Choroid plexus epithelial cell (primary cell): ENCODE measurements at regions not wholly inside any gene's neighbourhood (a gene's known extent, or its start where the extent isn't known, plus 50 kb on each side); places are given as distances from the start of the nearest gene placed in this dataset.

Source experiments
- DNase-seq: peaks from one replicate; pipeline ENCODE4 v3.0.0-alpha.2; 2010; ENCODE audit warnings: low read depth
- H3K4me3 ChIP-seq: 2 replicates; pipeline ENCODE4 v1.5.1; 2011; ENCODE audit warnings: low read depth, mild to moderate bottlenecking, control low read depth, low read length, moderate library complexity
- TF ChIP-seq, protein P1 (sequence below): conservative IDR thresholded peaks from 2 replicates; pipeline ENCODE4 v1.5.1; 2011; ENCODE audit warnings: low read depth, mild to moderate bottlenecking, control low read depth, inconsistent platforms, low read length, moderate library complexity

DNA sequence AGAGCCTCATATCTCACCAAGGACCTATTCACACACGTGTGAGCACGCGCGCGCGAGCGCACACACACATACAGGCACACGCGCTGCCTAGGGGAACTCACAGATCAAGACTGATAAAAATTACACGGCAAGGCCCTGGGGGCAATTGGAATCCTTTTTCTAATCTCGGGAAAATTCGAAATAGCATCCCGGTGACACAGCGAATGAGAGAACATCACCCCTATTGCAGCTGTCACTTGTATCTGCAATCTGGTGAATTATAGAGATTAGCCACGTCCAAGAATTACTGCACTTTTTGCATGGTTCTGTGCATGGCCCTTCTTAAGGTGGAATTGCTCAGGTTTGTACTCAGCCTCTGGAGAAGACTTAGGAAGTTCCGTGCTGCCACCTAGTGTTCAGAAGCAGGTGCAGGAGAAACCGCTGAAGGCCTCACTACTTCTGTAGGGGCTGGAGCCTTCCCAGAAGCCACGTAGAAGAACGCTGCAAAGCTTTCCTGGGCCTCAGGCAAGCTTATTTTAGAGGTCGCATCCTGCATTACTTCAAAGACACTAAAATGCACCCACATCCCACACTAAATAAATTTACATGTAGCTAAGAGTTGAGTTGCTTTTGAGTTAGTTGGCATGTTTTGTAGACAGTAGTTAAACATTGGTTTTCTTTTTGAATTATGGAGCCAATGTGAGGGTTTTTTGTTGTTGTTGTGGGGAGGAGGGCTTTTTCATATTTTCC is 229.2 kb upstream of the CAMK1G start:
- DNase-seq, result peak; percentile 96
- TF ChIP-seq, protein P1, sequence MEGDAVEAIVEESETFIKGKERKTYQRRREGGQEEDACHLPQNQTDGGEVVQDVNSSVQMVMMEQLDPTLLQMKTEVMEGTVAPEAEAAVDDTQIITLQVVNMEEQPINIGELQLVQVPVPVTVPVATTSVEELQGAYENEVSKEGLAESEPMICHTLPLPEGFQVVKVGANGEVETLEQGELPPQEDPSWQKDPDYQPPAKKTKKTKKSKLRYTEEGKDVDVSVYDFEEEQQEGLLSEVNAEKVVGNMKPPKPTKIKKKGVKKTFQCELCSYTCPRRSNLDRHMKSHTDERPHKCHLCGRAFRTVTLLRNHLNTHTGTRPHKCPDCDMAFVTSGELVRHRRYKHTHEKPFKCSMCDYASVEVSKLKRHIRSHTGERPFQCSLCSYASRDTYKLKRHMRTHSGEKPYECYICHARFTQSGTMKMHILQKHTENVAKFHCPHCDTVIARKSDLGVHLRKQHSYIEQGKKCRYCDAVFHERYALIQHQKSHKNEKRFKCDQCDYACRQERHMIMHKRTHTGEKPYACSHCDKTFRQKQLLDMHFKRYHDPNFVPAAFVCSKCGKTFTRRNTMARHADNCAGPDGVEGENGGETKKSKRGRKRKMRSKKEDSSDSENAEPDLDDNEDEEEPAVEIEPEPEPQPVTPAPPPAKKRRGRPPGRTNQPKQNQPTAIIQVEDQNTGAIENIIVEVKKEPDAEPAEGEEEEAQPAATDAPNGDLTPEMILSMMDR, result peak; percentile 96
- no peak overlapping the region for H3K4me3 ChIP-seq

DNA sequence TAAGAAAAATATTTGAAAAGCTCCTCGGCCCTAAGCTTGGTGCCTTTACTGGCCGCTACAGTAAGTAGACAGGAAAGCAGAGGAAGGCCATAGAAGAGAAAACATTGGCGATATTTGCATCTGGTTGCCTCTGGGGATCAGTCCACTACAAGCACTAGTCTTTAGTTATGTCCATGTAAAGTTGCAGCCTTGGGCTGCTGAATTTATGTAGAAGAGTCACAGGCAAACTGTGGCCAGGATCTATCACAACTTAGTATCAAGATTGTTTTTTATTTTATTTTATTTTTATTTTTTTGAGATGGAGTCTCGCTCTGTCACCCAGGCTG is 228.7 kb upstream of the CAMK1G start:
- no peak for DNase-seq
- H3K4me3 ChIP-seq, result no peak overlapping the region
- TF ChIP-seq, protein P1, result no peak

DNA sequence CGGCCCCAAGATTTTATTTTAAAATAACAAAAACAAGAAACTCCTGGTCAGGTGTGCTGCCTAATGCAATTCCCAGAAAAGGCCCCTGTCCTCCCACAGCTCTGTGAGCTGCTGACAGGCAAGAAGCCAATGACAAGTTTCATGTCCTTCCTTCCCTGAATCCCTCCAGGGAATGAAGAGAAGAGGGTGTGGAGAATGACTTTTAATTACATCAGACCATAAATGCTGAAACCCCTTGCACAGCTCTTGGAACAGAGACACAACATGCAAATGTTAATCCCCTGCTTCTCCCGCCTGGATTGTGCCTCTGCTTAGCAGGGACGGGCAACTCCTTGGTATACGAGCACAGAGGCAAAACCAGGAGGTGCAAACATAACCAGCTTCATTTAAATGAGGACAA is 228.1 kb upstream of the CAMK1G start:
- TF ChIP-seq, protein P1, result no peak
- DNase-seq, result no peak
- no peak overlapping the region for H3K4me3 ChIP-seq

DNA sequence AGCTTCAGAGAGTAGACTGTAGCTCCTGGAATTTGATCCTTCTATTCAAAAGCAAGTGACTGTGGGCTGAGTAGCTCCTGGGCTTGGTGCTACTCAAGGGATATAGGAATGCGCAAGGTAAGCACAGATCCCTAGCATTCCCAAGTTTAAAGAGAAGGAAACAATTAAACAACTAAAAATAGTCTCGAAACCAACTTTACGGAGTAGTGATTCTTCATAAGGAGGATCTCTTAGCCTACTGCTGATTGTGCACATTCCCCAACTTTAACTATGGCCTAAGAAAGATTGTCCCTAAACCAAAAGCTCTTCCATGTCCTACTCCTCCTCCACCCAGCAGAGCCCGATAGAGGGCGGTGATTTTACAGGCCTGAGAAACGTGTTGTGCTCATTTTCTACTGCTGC is 226.5 kb upstream of the CAMK1G start:
- H3K4me3 ChIP-seq, result no peak overlapping the region
- DNase-seq, result no peak
- TF ChIP-seq, protein P1, result no peak

DNA sequence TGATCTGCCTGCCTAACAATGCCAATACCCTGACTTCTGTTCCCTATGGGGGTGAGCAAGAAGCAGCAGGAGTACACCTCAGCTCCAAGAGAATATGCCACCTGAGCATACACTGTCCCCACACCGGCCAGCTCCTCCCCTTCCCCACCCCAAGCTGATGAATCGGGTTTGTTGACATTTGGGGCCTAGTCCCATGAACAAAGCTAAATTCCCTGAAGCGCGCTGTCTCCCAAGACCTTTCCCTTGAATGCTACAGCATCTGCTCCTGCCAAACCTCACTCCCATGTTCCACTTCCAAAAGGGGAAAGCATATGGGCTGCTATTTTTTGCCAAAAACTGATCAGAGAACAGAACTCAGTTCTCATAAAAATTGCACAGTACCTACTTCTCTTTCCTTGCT is 220.4 kb upstream of the CAMK1G start:
- no peak overlapping the region for H3K4me3 ChIP-seq
- TF ChIP-seq, protein P1, result no peak
- DNase-seq, result no peak

DNA sequence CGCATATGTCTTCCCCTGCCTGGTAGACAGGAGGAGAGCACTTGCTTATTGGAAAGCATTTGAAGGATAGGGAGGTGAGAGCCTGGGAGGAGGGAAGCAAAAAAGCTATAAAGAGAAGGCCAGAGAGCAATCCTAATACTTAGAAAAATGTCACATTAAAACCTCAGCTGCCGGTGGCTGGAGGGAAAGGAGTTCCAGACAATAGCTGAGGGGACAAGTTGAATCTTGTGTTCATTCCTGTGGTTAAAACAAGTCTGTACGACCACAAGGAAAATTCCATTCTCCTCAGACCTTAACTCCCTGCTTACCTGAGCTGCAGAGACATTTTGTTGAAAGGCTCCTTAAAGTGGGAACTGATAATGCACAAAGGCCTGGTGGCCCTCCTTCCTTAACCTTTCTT is 218.8 kb upstream of the CAMK1G start:
- H3K4me3 ChIP-seq, result no peak overlapping the region
- no peak for DNase-seq
- TF ChIP-seq, protein P1, result no peak

DNA sequence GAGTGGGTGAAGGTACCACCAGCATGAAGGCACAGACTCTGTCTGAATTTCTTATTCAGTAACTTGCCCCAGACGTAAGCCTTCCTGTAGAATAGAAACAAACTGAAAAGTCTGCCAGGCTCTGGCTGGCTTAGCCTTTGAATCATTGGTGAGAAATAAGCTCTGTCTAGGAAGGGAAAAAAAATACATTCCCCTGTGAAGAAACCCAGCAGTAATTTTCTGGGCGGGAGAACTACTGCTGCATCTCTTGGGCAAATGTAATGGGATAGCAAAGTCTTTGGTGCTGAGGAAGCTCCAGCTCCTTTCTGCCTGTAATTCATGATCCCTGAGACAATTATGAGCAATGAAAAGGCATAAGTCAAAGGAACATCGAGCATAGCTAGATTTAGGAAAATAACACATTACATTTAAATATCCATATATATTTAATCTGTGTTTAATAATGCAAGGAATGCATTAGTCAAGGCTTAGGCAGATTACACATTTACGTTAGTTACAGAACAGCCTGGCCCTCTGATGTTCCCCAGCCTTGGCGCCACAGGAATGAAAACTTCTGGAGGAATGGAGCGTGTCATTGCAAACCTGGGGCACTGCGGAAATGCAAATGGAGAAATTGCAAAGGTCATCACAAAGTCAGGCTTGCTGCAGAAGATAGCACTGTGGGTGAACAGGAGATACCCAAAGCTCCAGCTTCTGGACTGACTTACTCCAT is 216.3 kb upstream of the CAMK1G start:
- TF ChIP-seq, protein P1, result no peak
- H3K4me3 ChIP-seq, result no peak overlapping the region
- peak; percentile 64 for DNase-seq
